MM.1S (cell line): ENCODE measurements at regions not wholly inside any gene's neighbourhood (a gene's known extent, or its start where the extent isn't known, plus 50 kb on each side); places are given as distances from the start of the nearest gene placed in this dataset.

ENCODE experiments used
- EZH2phosphoT487 ChIP-seq: fragments of 300-600 bp; sonication (generic); IDR thresholded peaks from 2 replicates; pipeline ENCODE4 v1.6.1; 2018; ENCODE audit warnings: antibody characterized with exemption, low read length
- TF ChIP-seq, protein P1 (sequence below): fragments of 300-600 bp; sonication (generic); IDR thresholded peaks from 2 replicates; pipeline ENCODE4 v1.5.1; 2016; ENCODE audit warnings: antibody characterized with exemption, low read length, mixed read lengths

GRCh38 chr13:57552437-57552836 is 79.1 kb upstream of the PCDH17 start:
- TF ChIP-seq, protein P1, sequence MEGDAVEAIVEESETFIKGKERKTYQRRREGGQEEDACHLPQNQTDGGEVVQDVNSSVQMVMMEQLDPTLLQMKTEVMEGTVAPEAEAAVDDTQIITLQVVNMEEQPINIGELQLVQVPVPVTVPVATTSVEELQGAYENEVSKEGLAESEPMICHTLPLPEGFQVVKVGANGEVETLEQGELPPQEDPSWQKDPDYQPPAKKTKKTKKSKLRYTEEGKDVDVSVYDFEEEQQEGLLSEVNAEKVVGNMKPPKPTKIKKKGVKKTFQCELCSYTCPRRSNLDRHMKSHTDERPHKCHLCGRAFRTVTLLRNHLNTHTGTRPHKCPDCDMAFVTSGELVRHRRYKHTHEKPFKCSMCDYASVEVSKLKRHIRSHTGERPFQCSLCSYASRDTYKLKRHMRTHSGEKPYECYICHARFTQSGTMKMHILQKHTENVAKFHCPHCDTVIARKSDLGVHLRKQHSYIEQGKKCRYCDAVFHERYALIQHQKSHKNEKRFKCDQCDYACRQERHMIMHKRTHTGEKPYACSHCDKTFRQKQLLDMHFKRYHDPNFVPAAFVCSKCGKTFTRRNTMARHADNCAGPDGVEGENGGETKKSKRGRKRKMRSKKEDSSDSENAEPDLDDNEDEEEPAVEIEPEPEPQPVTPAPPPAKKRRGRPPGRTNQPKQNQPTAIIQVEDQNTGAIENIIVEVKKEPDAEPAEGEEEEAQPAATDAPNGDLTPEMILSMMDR, result no peak
- no peak for TF ChIP-seq EZH2phosphoT487
